Posterior vena cava (tissue), 2 donors: ENCODE measurements at regions not wholly inside any gene's neighbourhood (a gene's known extent, or its start where the extent isn't known, plus 50 kb on each side); places are given as distances from the start of the nearest gene placed in this dataset.

Experiments used
- DNase-seq: peaks from one replicate; pipeline ENCODE4 v3.0.0-alpha.2; 2020; ENCODE audit warnings: low spot score
- intact Hi-C, 2 donors: fragments of 100-400 bp; cut with DNase I; formaldehyde crosslinking; loops; one replicate each; pipeline versions ENCODE4 v1.14.1 to v1.14.2; 2022 to 2023
- donor health status: DM: yes; HTN: yes; CAD: no.
- donor health status: DM: yes; HTN: yes; CAD: no.

DNA sequence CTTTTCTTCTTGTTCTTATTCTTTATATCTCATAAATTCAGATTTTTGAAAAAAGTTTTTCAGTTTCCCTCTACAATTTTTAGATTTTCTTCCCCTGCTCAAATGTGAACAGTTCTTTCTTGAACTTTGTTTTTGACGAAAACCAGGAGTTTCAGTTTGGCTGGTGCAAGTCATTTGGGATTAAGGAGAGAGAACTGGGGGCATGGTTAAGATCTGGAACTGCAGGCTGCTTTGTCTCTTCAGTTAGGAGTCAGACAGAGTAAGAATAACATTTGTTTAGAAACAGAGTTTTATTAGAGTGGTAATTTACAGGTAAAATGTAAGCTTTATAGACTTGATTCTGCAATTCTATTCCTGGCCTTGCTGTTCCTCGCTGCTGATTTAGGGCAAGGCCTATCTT, 310.5 kb upstream of the C2CD4B start:
- DNase-seq = no peak
- intact Hi-C loops = no loop called here

DNA sequence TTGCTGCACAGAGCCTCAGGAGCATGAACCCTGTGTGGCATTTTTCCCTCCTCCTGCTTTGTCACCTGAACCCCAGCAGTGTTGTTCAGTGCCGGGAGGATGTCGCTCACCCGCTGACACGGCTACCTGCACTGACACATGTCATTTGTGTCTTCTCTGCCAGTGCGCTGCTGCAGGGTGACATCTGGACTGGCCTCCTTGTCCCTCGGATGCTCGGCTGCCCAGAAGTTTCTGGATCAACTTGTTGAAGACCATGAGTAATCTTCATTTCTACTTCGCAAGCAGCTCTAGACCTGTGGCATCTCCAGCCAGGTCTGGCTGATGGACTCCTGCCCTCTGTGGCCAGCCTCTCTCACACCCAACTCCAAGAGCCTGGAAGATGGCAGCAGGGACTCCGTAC, 311.1 kb upstream of the C2CD4B start:
- intact Hi-C loops = no loop called here
- no peak for DNase-seq

GRCh38 chr15:62477929-62478328, 312.8 kb upstream of the C2CD4B start:
- intact Hi-C loops = no loop called here
- no peak for DNase-seq

GRCh38 chr15:62482785-62483429, 317.8 kb upstream of the C2CD4B start:
- no peak for DNase-seq
- intact Hi-C loops = no loop called here

- intact Hi-C loops = no loop called here
- no peak for DNase-seq
Measured at GRCh38 chr15:62483814-62484213, 318.7 kb upstream of the C2CD4B start.

DNA sequence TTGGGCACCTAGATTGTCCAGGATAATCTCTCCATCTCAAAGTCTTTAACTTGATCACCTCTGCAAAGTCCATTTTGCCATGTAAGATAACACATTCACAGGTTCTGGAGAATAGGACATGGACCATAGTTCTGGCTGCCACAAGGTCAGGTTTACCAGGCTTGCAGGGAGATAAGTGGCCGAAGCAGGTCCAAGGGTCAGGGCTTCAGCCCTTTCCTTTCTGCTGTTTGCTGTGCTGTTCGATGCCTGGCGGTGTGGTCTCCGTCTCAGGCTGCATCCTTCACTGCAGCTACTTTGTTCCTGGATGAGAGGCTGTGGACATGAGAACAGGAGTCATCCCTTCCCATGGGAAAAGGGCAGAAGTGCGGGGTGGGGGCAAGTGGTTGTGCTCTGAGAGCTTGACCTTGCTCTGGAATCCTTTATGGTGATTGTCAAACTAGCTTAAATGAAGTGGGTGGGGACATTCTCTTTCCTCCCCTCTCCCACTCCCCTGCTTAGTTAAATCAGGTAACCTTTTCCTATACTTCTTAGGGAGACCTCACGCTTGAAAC, 320.2 kb upstream of the C2CD4B start:
- DNase-seq = no peak
- intact Hi-C loops = no loop called here

DNA sequence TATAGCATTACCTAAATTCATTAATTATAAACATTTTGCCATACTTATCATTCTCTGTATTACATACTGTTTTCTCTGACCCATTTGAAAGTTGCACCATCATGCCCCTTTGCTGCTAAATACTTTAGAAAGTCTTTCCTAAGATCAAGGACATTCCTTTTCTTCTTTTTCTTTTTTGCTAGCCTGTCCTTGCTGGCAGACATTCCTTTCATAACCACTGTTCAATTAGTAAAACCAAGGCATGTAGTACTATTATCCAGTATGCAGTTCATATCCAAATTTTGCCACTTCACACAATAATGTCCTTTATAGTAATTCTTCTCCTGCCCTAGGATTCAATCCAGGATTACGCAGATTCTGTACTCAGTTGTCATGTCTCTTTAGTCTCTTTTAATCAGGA, 321.0 kb upstream of the C2CD4B start:
- intact Hi-C loops = no loop called here
- no peak for DNase-seq

GRCh38 chr15:62488387-62488786, 323.3 kb upstream of the C2CD4B start:
- no peak for DNase-seq
- intact Hi-C loops = no loop called here

DNA sequence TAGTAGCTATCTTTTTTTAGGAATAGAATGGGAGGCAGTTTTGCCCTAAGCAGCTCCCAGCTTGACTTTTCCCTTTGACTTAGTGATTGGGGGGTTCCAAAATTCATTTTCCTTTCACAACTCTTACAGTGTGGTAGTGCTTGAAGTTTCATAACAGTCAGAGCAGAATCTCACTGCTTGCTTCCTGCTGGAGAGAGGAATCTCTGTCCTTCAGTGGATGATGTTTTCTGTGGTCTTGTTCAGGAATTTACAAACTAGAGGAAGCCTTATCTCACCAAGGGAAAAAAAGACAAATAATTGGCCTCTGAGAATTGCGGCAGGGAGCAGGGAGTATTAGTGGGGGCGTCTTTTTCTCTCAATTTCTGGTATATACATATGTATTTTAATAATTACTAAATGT, 326.6 kb upstream of the C2CD4B start:
- intact Hi-C loops = no loop called here
- DNase-seq = no peak

GRCh38 chr15:62492900-62493299, 327.8 kb upstream of the C2CD4B start:
- intact Hi-C loops = no loop called here
- no peak for DNase-seq

DNA sequence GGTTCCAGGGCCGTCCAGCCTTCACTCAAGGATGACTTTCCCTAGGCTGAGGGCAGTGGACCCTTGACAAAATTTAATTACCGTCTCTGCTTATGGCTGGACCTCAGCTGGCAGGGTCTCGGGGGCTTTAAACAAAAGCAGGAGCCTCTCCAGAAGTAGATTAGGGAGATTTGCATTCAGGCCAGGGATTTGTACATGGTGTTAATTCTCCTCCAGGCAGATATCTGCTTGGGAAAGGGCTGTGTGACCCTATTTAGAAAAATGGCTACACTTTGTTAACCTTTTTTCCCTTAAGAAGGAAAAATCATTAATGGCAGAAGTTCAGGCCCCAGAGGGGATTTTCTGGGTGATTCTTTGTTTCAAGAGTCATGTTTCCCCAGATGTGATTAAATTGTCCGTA, 329.1 kb upstream of the C2CD4B start:
- intact Hi-C loops = no loop called here
- no peak for DNase-seq

GRCh38 chr15:62495670-62496614, 330.9 kb upstream of the C2CD4B start:
- intact Hi-C loops = no loop called here
- peak; percentile 86 for DNase-seq

- intact Hi-C loops = no loop called here
- DNase-seq = no peak
Measured at GRCh38 chr15:62497356-62497755, 332.3 kb upstream of the C2CD4B start.

DNA sequence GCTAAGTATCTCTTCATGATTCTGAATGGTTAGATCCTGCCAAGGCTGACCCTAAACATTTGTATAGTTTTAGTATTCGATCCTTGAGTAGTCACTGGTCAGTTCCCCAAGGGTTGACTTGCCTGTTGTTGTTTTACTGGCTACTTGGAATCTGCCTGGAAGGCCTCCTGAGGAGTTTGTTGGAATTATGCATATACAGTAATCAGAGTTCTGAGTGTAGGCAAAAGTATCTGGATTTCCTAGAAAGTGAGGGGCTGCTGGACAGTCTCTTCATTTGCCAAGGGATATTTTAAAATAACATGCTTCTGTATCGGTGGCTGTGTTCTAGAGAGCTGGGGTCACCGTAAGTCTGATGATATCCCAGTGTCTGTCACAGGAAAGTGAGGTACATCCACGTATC, 333.2 kb upstream of the C2CD4B start:
- no peak for DNase-seq
- intact Hi-C loops = no loop called here

- DNase-seq = no peak
- intact Hi-C loops = no loop called here
Measured at GRCh38 chr15:62498712-62499111, 333.6 kb upstream of the C2CD4B start.

- intact Hi-C loops = no loop called here
- no peak for DNase-seq
Measured at GRCh38 chr15:62500325-62500724, 335.2 kb upstream of the C2CD4B start.

GRCh38 chr15:62502451-62502850, 337.4 kb upstream of the C2CD4B start:
- intact Hi-C loops = no loop called here
- DNase-seq = no peak

DNA sequence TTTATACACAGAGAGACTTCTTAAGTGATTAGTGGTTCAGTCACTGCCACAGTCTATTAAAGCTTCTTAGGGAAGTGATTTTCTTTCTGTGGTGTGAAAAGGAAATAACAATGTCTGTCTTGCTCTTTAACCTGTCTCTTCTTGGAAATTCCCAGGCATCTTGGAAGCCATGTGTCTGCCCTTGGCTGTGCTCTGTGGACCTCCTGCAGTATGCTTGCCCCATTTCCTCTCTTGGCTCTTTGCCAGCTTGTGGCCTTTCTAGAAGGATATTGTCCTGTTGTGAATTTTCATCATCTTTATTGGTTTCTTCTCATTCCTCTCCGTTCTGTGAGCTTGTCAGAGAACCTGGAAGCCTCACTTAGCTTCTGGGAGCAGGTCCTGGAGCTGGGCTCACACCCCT, 338.4 kb upstream of the C2CD4B start:
- intact Hi-C loops = no loop called here
- no peak for DNase-seq

GRCh38 chr15:62505762-62506161, 340.7 kb upstream of the C2CD4B start:
- intact Hi-C loops = no loop called here
- DNase-seq = no peak

GRCh38 chr15:62506217-62506805, 341.2 kb upstream of the C2CD4B start:
- DNase-seq = no peak
- intact Hi-C loops = no loop called here
